GM23338 (cell line): ENCODE measurements at regions not wholly inside any gene's neighbourhood (a gene's known extent, or its start where the extent isn't known, plus 50 kb on each side); places are given as distances from the start of the nearest gene placed in this dataset.

Experiments used
- ATAC-seq: fragments of 200-7000 bp; cut with Tn5 transposase; 3 replicates; pipeline ENCODE4 v1.9.1; 2020
- DNase-seq: peaks from one replicate; pipeline ENCODE4 v3.0.0-alpha.2; 2015; ENCODE audit warnings: low spot score
- H2AFZ ChIP-seq: fragments of 200-600 bp; sonication (generic); 2 replicates; pipeline ENCODE4 v1.8.0; 2016; ENCODE audit warnings: antibody characterized with exemption, mild to moderate bottlenecking, moderate library complexity
- H3F3A ChIP-seq: fragments of 200-600 bp; sonication (generic); replicated peaks from 2 replicates; pipeline ENCODE4 v1.8.0; 2017; ENCODE audit warnings: antibody characterized with exemption, mixed run types, low read depth
- H3K27ac ChIP-seq: fragments of 200-600 bp; sonication (generic); 2 replicates; pipeline ENCODE4 v1.6.1; 2016; ENCODE audit warnings: low read depth
- H3K27me3 ChIP-seq: fragments of 200-600 bp; sonication (generic); 2 replicates; pipeline ENCODE4 v1.8.0; 2016; ENCODE audit warnings: mild to moderate bottlenecking, mixed run types, moderate library complexity; ENCODE audit not compliant: insufficient read depth
- H3K36me3 ChIP-seq: fragments of 200-600 bp; sonication (generic); 2 replicates; pipeline ENCODE4 v1.8.0; 2016; ENCODE audit warnings: mild to moderate bottlenecking; ENCODE audit not compliant: insufficient read depth
- H3K4me1 ChIP-seq: fragments of 200-600 bp; sonication (generic); 2 replicates; pipeline ENCODE4 v1.8.0; 2016; ENCODE audit warnings: mild to moderate bottlenecking, moderate library complexity; ENCODE audit not compliant: insufficient read depth
- H3K4me2 ChIP-seq: fragments of 200-600 bp; sonication (generic); 2 replicates; pipeline ENCODE4 v1.7.1; 2017; ENCODE audit warnings: mixed run types
- H3K4me3 ChIP-seq: fragments of 200-600 bp; sonication (generic); 2 replicates; pipeline ENCODE4 v1.6.1; 2016; ENCODE audit warnings: mixed run types
- H3K79me2 ChIP-seq: fragments of 200-600 bp; sonication (generic); replicated peaks from 2 replicates; pipeline ENCODE4 v1.8.0; 2017; ENCODE audit warnings: mild to moderate bottlenecking; ENCODE audit not compliant: insufficient read depth
- H3K9me2 ChIP-seq: fragments of 200-600 bp; sonication (generic); 2 replicates; pipeline ENCODE4 v1.8.0; 2017; ENCODE audit not compliant: insufficient read depth
- H4K20me1 ChIP-seq: fragments of 200-600 bp; sonication (generic); replicated peaks from 2 replicates; pipeline ENCODE4 v1.8.0; 2017; ENCODE audit warnings: mild to moderate bottlenecking; ENCODE audit not compliant: insufficient read depth
- H3K27ac Mint-ChIP-seq: 2 replicates; pipeline ENCODE4 v1.8.0; 2020; ENCODE audit warnings: inconsistent platforms, mild to moderate bottlenecking, moderate library complexity, mixed read lengths
- H3K27me3 Mint-ChIP-seq: 3 replicates; pipeline ENCODE4 v1.8.0; 2022; ENCODE audit warnings: low read depth, mild to moderate bottlenecking, moderate library complexity, mixed read lengths, inconsistent platforms; ENCODE audit not compliant: insufficient read depth, poor library complexity
- H3K36me3 Mint-ChIP-seq: 3 replicates; pipeline ENCODE4 v1.8.0; 2021; ENCODE audit warnings: low read depth, mild to moderate bottlenecking, inconsistent platforms, moderate library complexity, mixed read lengths
- H3K4me1 Mint-ChIP-seq: 3 replicates; pipeline ENCODE4 v1.8.0; 2020; ENCODE audit warnings: mild to moderate bottlenecking, inconsistent platforms, mixed read lengths
- H3K4me3 Mint-ChIP-seq: 3 replicates; pipeline ENCODE4 v1.8.0; 2021; ENCODE audit warnings: moderate library complexity, mild to moderate bottlenecking, inconsistent platforms, mixed read lengths
- H3K9me3 Mint-ChIP-seq: 3 replicates; pipeline ENCODE4 v1.8.0; 2020; ENCODE audit warnings: moderate library complexity, mild to moderate bottlenecking, inconsistent platforms, mixed read lengths
- EZH2 ChIP-seq: fragments of 200-600 bp; sonication (generic); IDR thresholded peaks from one replicate; pipeline ENCODE4 v1.8.0; 2017; ENCODE audit warnings: antibody characterized with exemption, mild to moderate bottlenecking, low read depth; ENCODE audit not compliant: unreplicated experiment
- EZH2phosphoT487 ChIP-seq: fragments of 200-600 bp; sonication (generic); IDR thresholded peaks from one replicate; pipeline ENCODE4 v1.8.1; 2018; ENCODE audit warnings: antibody characterized with exemption; ENCODE audit not compliant: unreplicated experiment
- JUNB ChIP-seq: IDR thresholded peaks from one replicate; pipeline ENCODE4 v1.6.1; 2016; ENCODE audit warnings: antibody characterized with exemption; ENCODE audit not compliant: unreplicated experiment
- NANOG ChIP-seq: IDR thresholded peaks from 2 replicates; pipeline ENCODE4 v1.6.1; 2016; ENCODE audit warnings: antibody characterized with exemption, borderline replicate concordance
- POLR2AphosphoS5 ChIP-seq: IDR thresholded peaks from 2 replicates; pipeline ENCODE4 v1.6.1; 2016; ENCODE audit warnings: antibody characterized with exemption, low read depth
- STAT1 ChIP-seq: IDR thresholded peaks from one replicate; pipeline ENCODE4 v1.6.1; 2016; ENCODE audit warnings: antibody characterized with exemption; ENCODE audit not compliant: unreplicated experiment
- ZNF114 ChIP-seq: fragments of 250-450 bp; sonication (Bioruptor Pico); IDR thresholded peaks from 2 replicates; pipeline ENCODE4 v1.5.0; 2020; ENCODE audit warnings: mild to moderate bottlenecking, moderate library complexity
- ZNF331 ChIP-seq: fragments of 250-450 bp; sonication (Bioruptor Pico); IDR thresholded peaks from 2 replicates; pipeline ENCODE4 v1.5.0; 2020; ENCODE audit warnings: low read depth, mild to moderate bottlenecking, moderate library complexity
- ZNF462 ChIP-seq: fragments of 250-450 bp; sonication (Bioruptor Pico); IDR thresholded peaks from 2 replicates; pipeline ENCODE4 v1.5.0; 2020; ENCODE audit warnings: mild to moderate bottlenecking, moderate library complexity
- TF ChIP-seq, protein P1 (sequence below): IDR thresholded peaks from 2 replicates; pipeline ENCODE4 v1.6.1; 2016; ENCODE audit warnings: antibody characterized with exemption
- TF ChIP-seq, protein P2 (sequence below): IDR thresholded peaks from one replicate; pipeline ENCODE4 v1.6.1; 2018; ENCODE audit warnings: antibody characterized with exemption; ENCODE audit not compliant: unreplicated experiment

GRCh38 chr3:174681784-174682183 lies 177.3 kb upstream of the NAALADL2 start:
- peaks cover 7% of the 10 kb centered on the region for H3K4me1 Mint-ChIP-seq
- ATAC-seq (no peak), DNase-seq (no peak)
- Histone ChIP-seq H3K27ac (no peak overlapping the region), H3K4me3 (no peak overlapping the region), H3F3A (no peaks in the 10 kb centered on the region), H3K4me1 (no peaks in the 10 kb centered on the region), H3K79me2 (no peaks in the 10 kb centered on the region), H3K9me2 (0 out of 2 replicates have a peak, but pooled peaks cover 8% of the 10 kb centered on the region), H3K36me3 (0 out of 2 replicates have a peak, but pooled peaks cover 5% of the 10 kb centered on the region), H2AFZ (no peak overlapping the region), H3K27me3 (no peaks in the 10 kb centered on the region), H3K4me2 (no peak overlapping the region), H4K20me1 (no peaks in the 10 kb centered on the region)
- TF ChIP-seq EZH2 (no peak), STAT1 (no peak), JUNB (no peak), ZNF114 (CRISPR knock-in tag) (no peak), EZH2phosphoT487 (no peak), NANOG (no peak), ZNF462 (CRISPR knock-in tag) (no peak), ZNF331 (no peak), POLR2AphosphoS5 (no peak)
- TF ChIP-seq, protein P1, sequence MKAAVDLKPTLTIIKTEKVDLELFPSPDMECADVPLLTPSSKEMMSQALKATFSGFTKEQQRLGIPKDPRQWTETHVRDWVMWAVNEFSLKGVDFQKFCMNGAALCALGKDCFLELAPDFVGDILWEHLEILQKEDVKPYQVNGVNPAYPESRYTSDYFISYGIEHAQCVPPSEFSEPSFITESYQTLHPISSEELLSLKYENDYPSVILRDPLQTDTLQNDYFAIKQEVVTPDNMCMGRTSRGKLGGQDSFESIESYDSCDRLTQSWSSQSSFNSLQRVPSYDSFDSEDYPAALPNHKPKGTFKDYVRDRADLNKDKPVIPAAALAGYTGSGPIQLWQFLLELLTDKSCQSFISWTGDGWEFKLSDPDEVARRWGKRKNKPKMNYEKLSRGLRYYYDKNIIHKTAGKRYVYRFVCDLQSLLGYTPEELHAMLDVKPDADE, result no peak
- TF ChIP-seq, protein P2, sequence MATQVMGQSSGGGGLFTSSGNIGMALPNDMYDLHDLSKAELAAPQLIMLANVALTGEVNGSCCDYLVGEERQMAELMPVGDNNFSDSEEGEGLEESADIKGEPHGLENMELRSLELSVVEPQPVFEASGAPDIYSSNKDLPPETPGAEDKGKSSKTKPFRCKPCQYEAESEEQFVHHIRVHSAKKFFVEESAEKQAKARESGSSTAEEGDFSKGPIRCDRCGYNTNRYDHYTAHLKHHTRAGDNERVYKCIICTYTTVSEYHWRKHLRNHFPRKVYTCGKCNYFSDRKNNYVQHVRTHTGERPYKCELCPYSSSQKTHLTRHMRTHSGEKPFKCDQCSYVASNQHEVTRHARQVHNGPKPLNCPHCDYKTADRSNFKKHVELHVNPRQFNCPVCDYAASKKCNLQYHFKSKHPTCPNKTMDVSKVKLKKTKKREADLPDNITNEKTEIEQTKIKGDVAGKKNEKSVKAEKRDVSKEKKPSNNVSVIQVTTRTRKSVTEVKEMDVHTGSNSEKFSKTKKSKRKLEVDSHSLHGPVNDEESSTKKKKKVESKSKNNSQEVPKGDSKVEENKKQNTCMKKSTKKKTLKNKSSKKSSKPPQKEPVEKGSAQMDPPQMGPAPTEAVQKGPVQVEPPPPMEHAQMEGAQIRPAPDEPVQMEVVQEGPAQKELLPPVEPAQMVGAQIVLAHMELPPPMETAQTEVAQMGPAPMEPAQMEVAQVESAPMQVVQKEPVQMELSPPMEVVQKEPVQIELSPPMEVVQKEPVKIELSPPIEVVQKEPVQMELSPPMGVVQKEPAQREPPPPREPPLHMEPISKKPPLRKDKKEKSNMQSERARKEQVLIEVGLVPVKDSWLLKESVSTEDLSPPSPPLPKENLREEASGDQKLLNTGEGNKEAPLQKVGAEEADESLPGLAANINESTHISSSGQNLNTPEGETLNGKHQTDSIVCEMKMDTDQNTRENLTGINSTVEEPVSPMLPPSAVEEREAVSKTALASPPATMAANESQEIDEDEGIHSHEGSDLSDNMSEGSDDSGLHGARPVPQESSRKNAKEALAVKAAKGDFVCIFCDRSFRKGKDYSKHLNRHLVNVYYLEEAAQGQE, result no peak
- no peaks in the 10 kb centered on the region for H3K27me3 Mint-ChIP-seq
- no peak overlapping the region for H3K4me3 Mint-ChIP-seq
- peaks cover 10% of the 10 kb centered on the region for H3K9me3 Mint-ChIP-seq
- H3K27ac Mint-ChIP-seq, result no peak overlapping the region; the same call in 1 of the 2 replicates
- H3K36me3 Mint-ChIP-seq, result peaks cover 7% of the 10 kb centered on the region; the same call in 2 of the 3 replicates
